ENCODE measurements at regions not wholly inside any gene's neighbourhood (a gene's known extent, or its start where the extent isn't known, plus 50 kb on each side); places are given as distances from the start of the nearest gene placed in this dataset.

DNA sequence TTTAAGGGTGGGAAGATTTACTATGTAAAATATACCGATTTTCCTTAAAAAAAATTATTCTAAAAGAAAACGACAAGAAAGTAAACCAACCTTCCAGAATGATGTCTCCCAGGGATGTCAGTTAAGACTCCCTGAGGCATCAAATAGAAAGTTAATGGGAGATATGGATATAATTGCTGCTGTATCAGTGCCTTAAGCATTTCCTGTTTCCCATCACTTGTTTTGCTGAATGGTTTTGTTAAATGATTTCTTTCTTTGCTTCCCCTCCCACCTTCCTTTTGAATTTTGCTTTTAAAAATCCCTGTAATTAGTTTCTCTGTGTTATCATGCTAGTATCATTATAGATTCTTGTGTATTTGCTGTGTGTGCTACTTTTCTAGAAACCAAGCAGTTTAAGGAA, 154.3 kb upstream of the CWC22 start:
- H4K20me1 ChIP-seq (ENCODE audit: control insufficient read depth, insufficient read depth, insufficient read length): no peaks in the 10 kb centered on the region
- Mint-ChIP-seq H3K4me3 (no peak overlapping the region), H3K27me3 (ENCODE audit: low read depth) (no peaks in the 10 kb centered on the region), H3K9me3 (peaks cover 4 to 12% of the 10 kb centered on the region in 2 experiments; a peak in 3 of 5 replicates), H3K27ac (peak overlapping the region in 1 of 3 experiments; percentile 79; a peak in 1 of 7 replicates), H3K4me1 (0 out of 4 replicates have a peak, but pooled peaks cover 0 to 2% of the 10 kb centered on the region in 2 experiments), H3K36me3 (ENCODE audit: insufficient read depth in 1 of 3, low read depth in 3 of 3) (peaks cover 0 to 13% (median 3%) of the 10 kb centered on the region in 3 experiments; a peak in 4 of 7 replicates)
- H3K9ac ChIP-seq (ENCODE audit: extremely low read depth, insufficient read length, low read length): no peak overlapping the region
- no peak overlapping the region for H3K4ac ChIP-seq (ENCODE audit: low read depth, low read length)
- H4K5ac ChIP-seq (ENCODE audit: insufficient read length, low read depth, low read length): no peak overlapping the region
- no peak overlapping the region for H3K4me2 ChIP-seq (ENCODE audit: insufficient read depth, insufficient read length, low read length)
- no peak overlapping the region for H2AK5ac ChIP-seq (ENCODE audit: insufficient read length, low read length)
- no CpG with 5 or more reads among the region's 2 CpGs for WGBS (ENCODE audit: extremely low coverage, insufficient read length, low lambda C conversion rate)
- H2BK120ac ChIP-seq (ENCODE audit: low read depth, low read length, poor library complexity, severe bottlenecking): no peak overlapping the region
- no peak for TF ChIP-seq CTCF (conservative IDR thresholded peaks at IDR 0.05)
- H3K79me2 ChIP-seq (ENCODE audit: insufficient read depth, low read length): no peaks in the 10 kb centered on the region
- no peak overlapping the region for H3K27ac ChIP-seq (ENCODE audit: insufficient read length, low read depth, low read length)
- H2BK5ac ChIP-seq (ENCODE audit: insufficient read length, low read length): no peak overlapping the region
- H3K79me1 ChIP-seq (ENCODE audit: insufficient read depth, low read depth, low read length, poor library complexity, severe bottlenecking): no peaks in the 10 kb centered on the region
- no peak overlapping the region for H3K18ac ChIP-seq (ENCODE audit: insufficient read length, low read depth, low read length)
- no peak overlapping the region for H2BK12ac ChIP-seq (ENCODE audit: insufficient read length, low read depth, low read length)
- no peak overlapping the region for H3T11ph ChIP-seq (ENCODE audit: low read length)
- H3K23me2 ChIP-seq (ENCODE audit: insufficient read length, low read depth, low read length, poor library complexity, severe bottlenecking): no peaks in the 10 kb centered on the region
- H2BK15ac ChIP-seq (ENCODE audit: low read depth, low read length): no peak overlapping the region
- no peak for DNase-seq
- no peak overlapping the region for H2AFZ ChIP-seq (ENCODE audit: low read length)
- no peaks in the 10 kb centered on the region for H3K4me1 ChIP-seq (ENCODE audit: insufficient read depth, low read length)
- no peak overlapping the region for H2BK20ac ChIP-seq (ENCODE audit: low read depth, low read length, poor library complexity, severe bottlenecking)
- H3K14ac ChIP-seq (ENCODE audit: insufficient read depth, low read length): no peak overlapping the region
- no peak overlapping the region for H3K56ac ChIP-seq (ENCODE audit: insufficient read length, low read depth, low read length)
- H3K23ac ChIP-seq (ENCODE audit: insufficient read length, low read depth, low read length): no peak overlapping the region
- no peak overlapping the region for H4K91ac ChIP-seq (ENCODE audit: insufficient read length, low read depth, low read length)
- no peaks in the 10 kb centered on the region for H3K27me3 ChIP-seq (ENCODE audit: insufficient read depth, low read length)
- no peak overlapping the region for H4K8ac ChIP-seq (replicated peaks; ENCODE audit: insufficient read length, low read depth, low read length)
- no peaks in the 10 kb centered on the region for H3K9me3 ChIP-seq (ENCODE audit: control insufficient read depth, low read depth, low read length)

All from H9 (cell line).